H9 (cell line): ENCODE measurements at regions not wholly inside any gene's neighbourhood (a gene's known extent, or its start where the extent isn't known, plus 50 kb on each side); places are given as distances from the start of the nearest gene placed in this dataset.
"Not testable (repeated sequence)": the region's sequence is repeated elsewhere in the genome, so short reads cannot be mapped to it uniquely, and the experiment has no call there.

Experiments used
- DNase-seq: peaks from one replicate; pipeline ENCODE4 v3.0.0-alpha.2; 2017
- H2AFZ ChIP-seq: one replicate; pipeline ENCODE4 v1.6.1; 2013; ENCODE audit warnings: mild to moderate bottlenecking, low read length, control low read depth, moderate library complexity
- H2AK5ac ChIP-seq: 2 replicates; pipeline ENCODE4 v1.6.1; 2013; ENCODE audit warnings: low read length, control low read depth, mixed read lengths; ENCODE audit not compliant: insufficient read length
- H2BK120ac ChIP-seq: one replicate; pipeline ENCODE4 v1.6.1; 2013; ENCODE audit warnings: low read depth, mild to moderate bottlenecking, low read length, control low read depth, inconsistent platforms; ENCODE audit not compliant: poor library complexity, severe bottlenecking
- H2BK12ac ChIP-seq: 2 replicates; pipeline ENCODE4 v1.6.1; 2013; ENCODE audit warnings: low read length, control low read depth, mixed read lengths, low read depth; ENCODE audit not compliant: insufficient read length
- H2BK15ac ChIP-seq: 2 replicates; pipeline ENCODE4 v1.6.1; 2013; ENCODE audit warnings: low read depth, low read length, control low read depth
- H2BK20ac ChIP-seq: one replicate; pipeline ENCODE4 v1.6.1; 2013; ENCODE audit warnings: low read depth, mild to moderate bottlenecking, low read length, control low read depth, inconsistent platforms; ENCODE audit not compliant: poor library complexity, severe bottlenecking
- H2BK5ac ChIP-seq: 2 replicates; pipeline ENCODE4 v1.6.1; 2013; ENCODE audit warnings: low read length, control low read depth, mixed read lengths; ENCODE audit not compliant: insufficient read length
- H3K14ac ChIP-seq: 2 replicates; pipeline ENCODE4 v1.6.1; 2013; ENCODE audit warnings: low read length, control low read depth; ENCODE audit not compliant: insufficient read depth
- H3K18ac ChIP-seq: 2 replicates; pipeline ENCODE4 v1.6.1; 2013; ENCODE audit warnings: low read depth, mild to moderate bottlenecking, mixed read lengths, low read length, control low read depth; ENCODE audit not compliant: insufficient read length
- H3K23ac ChIP-seq: 2 replicates; pipeline ENCODE4 v1.6.1; 2013; ENCODE audit warnings: low read length, control low read depth, mixed read lengths, low read depth; ENCODE audit not compliant: insufficient read length
- H3K23me2 ChIP-seq: 2 replicates; pipeline ENCODE4 v1.6.1; 2013; ENCODE audit warnings: low read depth, mild to moderate bottlenecking, mixed read lengths, low read length, control low read depth; ENCODE audit not compliant: insufficient read length, poor library complexity, severe bottlenecking
- H3K27ac ChIP-seq: 2 replicates; pipeline ENCODE4 v1.5.1; 2013; ENCODE audit warnings: low read length, control low read depth, mixed read lengths, low read depth; ENCODE audit not compliant: insufficient read length
- H3K27me3 ChIP-seq: 2 replicates; pipeline ENCODE4 v1.6.1; 2013; ENCODE audit warnings: low read length, control low read depth, inconsistent platforms; ENCODE audit not compliant: insufficient read depth
- H3K4ac ChIP-seq: 2 replicates; pipeline ENCODE4 v1.6.1; 2013; ENCODE audit warnings: low read depth, mild to moderate bottlenecking, control low read depth, inconsistent platforms, low read length, moderate library complexity
- H3K4me1 ChIP-seq: 2 replicates; pipeline ENCODE4 v1.6.1; 2013; ENCODE audit warnings: low read length, control low read depth, inconsistent platforms; ENCODE audit not compliant: insufficient read depth
- H3K4me2 ChIP-seq: 2 replicates; pipeline ENCODE4 v1.6.1; 2013; ENCODE audit warnings: low read length, control low read depth, mixed read lengths; ENCODE audit not compliant: insufficient read length, insufficient read depth
- H3K56ac ChIP-seq: 2 replicates; pipeline ENCODE4 v1.6.1; 2013; ENCODE audit warnings: low read depth, mild to moderate bottlenecking, mixed read lengths, low read length, control low read depth; ENCODE audit not compliant: insufficient read length
- H3K79me1 ChIP-seq: 2 replicates; pipeline ENCODE4 v1.6.1; 2013; ENCODE audit warnings: low read depth, mild to moderate bottlenecking, moderate library complexity, low read length, control low read depth, inconsistent platforms; ENCODE audit not compliant: insufficient read depth, poor library complexity, severe bottlenecking
- H3K79me2 ChIP-seq: 2 replicates; pipeline ENCODE4 v1.6.1; 2013; ENCODE audit warnings: low read length, control low read depth, inconsistent platforms; ENCODE audit not compliant: insufficient read depth
- H3K9ac ChIP-seq: 2 replicates; pipeline ENCODE4 v1.6.1; 2013; ENCODE audit warnings: low read length, control low read depth, mixed read lengths; ENCODE audit not compliant: insufficient read length; ENCODE audit errors: extremely low read depth
- H3K9me3 ChIP-seq: one replicate; pipeline ENCODE4 v1.6.1; 2013; ENCODE audit warnings: low read depth, low read length, inconsistent platforms; ENCODE audit not compliant: control insufficient read depth
- H3T11ph ChIP-seq: one replicate; pipeline ENCODE4 v1.6.1; 2013; ENCODE audit warnings: mild to moderate bottlenecking, low read length, control low read depth, inconsistent platforms
- H4K20me1 ChIP-seq: one replicate; pipeline ENCODE4 v1.6.1; 2013; ENCODE audit not compliant: control insufficient read depth, insufficient read length, insufficient read depth
- H4K5ac ChIP-seq: 2 replicates; pipeline ENCODE4 v1.6.1; 2013; ENCODE audit warnings: low read depth, mild to moderate bottlenecking, mixed read lengths, low read length, control low read depth; ENCODE audit not compliant: insufficient read length
- H4K8ac ChIP-seq: replicated peaks from 2 replicates; pipeline ENCODE4 v1.6.1; 2013; ENCODE audit warnings: low read length, control low read depth, mixed read lengths, low read depth; ENCODE audit not compliant: insufficient read length
- H4K91ac ChIP-seq: 2 replicates; pipeline ENCODE4 v1.6.1; 2013; ENCODE audit warnings: low read depth, mild to moderate bottlenecking, moderate library complexity, mixed read lengths, low read length, control low read depth; ENCODE audit not compliant: insufficient read length
- H3K27ac Mint-ChIP-seq, 3 experiments: 2 replicates in 2 of 3; 3 replicates in 1 of 3; pipeline ENCODE4 v1.8.0; 2020 to 2021; ENCODE audit warnings: mixed read lengths in 3 of 3, mild to moderate bottlenecking in 1 of 3, moderate library complexity in 1 of 3
- H3K27me3 Mint-ChIP-seq: 2 replicates; pipeline ENCODE4 v1.8.0; 2021; ENCODE audit warnings: low read depth, mild to moderate bottlenecking, moderate library complexity, mixed read lengths
- H3K36me3 Mint-ChIP-seq, 3 experiments: 2 replicates in 2 of 3; 3 replicates in 1 of 3; pipeline ENCODE4 v1.8.0; 2020 to 2021; ENCODE audit warnings: low read depth in 3 of 3, mixed read lengths in 3 of 3; ENCODE audit not compliant: insufficient read depth in 1 of 3
- H3K4me1 Mint-ChIP-seq, 2 experiments: 2 replicates each; pipeline ENCODE4 v1.8.0; 2020; ENCODE audit warnings: mixed read lengths in 2 of 2
- H3K4me3 Mint-ChIP-seq, 2 experiments: 2 replicates in 1 of 2; 3 replicates in 1 of 2; pipeline ENCODE4 v1.8.0; 2020 to 2021; ENCODE audit warnings: mild to moderate bottlenecking in 2 of 2, mixed read lengths in 2 of 2, moderate library complexity in 1 of 2
- H3K9me3 Mint-ChIP-seq, 2 experiments: 2 replicates in 1 of 2; 3 replicates in 1 of 2; pipeline ENCODE4 v1.8.0; 2020; ENCODE audit warnings: mild to moderate bottlenecking in 2 of 2, mixed read lengths in 2 of 2, moderate library complexity in 1 of 2
- WGBS: extraction: QIAGEN DNeasy Blood & Tissue Kit; methylation state at CpG from one replicate; pipeline ENCODE4 v1.1.7; 2013; ENCODE audit warnings: missing lambda C conversion rate, low lambda C conversion rate, mixed read lengths; ENCODE audit not compliant: insufficient read length; ENCODE audit errors: extremely low coverage; 5-methylcytosine and 5-hydroxymethylcytosine counted together
- TF ChIP-seq, protein P1 (sequence below): fragments of 200-600 bp; sonication (generic); conservative IDR thresholded peaks from 3 replicates; pipeline ENCODE4 v1.8.0; 2021; ENCODE audit warnings: antibody characterized with exemption, mild to moderate bottlenecking

DNA sequence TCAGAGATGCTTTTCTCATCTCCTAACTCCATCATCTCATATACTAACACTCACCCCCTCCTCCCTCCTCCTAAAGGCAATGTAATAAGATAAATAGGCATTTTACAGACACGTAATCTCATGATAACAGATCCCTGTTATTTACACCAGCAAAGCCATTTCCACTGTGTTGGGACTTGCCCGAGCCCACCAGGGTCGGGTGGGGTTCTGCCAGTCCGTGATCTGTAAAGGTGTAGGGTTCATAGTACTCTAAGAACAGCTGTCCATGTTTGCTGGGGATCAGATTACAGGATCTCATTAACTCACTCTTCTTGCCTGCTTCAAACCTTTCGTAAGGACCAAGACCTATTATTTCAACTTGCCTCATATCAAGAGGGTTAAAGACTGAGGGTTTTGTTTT, 172.4 kb downstream of the FZD1 start:
- peaks cover 3% of the 10 kb centered on the region; the same call in 1 of the 2 replicates for H3K27me3 Mint-ChIP-seq

DNA sequence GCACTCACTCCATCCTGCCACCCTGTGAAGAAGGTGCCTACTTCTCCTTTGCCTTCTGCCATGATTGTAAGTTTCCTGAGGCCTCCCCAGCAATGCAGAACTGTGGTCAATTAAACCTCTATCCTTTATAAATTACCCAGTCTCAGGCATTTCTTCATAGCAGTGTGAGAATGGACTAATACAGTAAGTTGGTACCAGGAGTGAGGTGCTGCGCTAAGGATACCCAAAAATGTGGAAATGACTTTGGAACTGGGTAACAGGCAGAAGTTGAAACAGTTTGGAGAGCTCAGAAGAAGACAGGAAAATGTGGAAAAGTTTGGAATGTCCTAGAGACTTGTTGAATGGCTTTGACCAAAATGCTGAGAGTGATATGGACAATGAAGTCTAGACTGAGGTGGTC, 176.0 kb downstream of the FZD1 start:
- H3K4me1 Mint-ChIP-seq, result not testable (repeated sequence)

More for the DNA sequence above, 172.4 kb downstream of the FZD1 start:
- Mint-ChIP-seq H3K4me3 (no peak overlapping the region), H3K27ac (no peak overlapping the region), H3K9me3 (peaks cover 17 to 18% of the 10 kb centered on the region in 2 experiments), H3K4me1 (no peaks in the 10 kb centered on the region; a peak in 1 of 4 replicates), H3K36me3 (peaks cover 2 to 15% (median 7%) of the 10 kb centered on the region in 3 experiments; a peak in 5 of 7 replicates)
- Histone ChIP-seq H2AK5ac (no peak overlapping the region), H3K9ac (no peak overlapping the region), H3T11ph (no peak overlapping the region), H2BK5ac (no peak overlapping the region), H3K9me3 (no peaks in the 10 kb centered on the region), H2AFZ (no peak overlapping the region), H3K27me3 (no peaks in the 10 kb centered on the region), H2BK12ac (no peak overlapping the region), H3K4ac (no peak overlapping the region), H3K14ac (no peak overlapping the region), H2BK15ac (no peak overlapping the region), H4K91ac (no peak overlapping the region), H3K4me2 (no peak overlapping the region), H3K23me2 (no peaks in the 10 kb centered on the region), H3K79me1 (no peaks in the 10 kb centered on the region), H3K18ac (no peak overlapping the region), H3K79me2 (no peaks in the 10 kb centered on the region), H4K5ac (no peak overlapping the region), H4K8ac (no peak overlapping the region), H2BK120ac (no peak overlapping the region), H3K23ac (no peak overlapping the region), H4K20me1 (no peaks in the 10 kb centered on the region), H3K56ac (no peak overlapping the region), H3K4me1 (peaks cover 5% of the 10 kb centered on the region), H2BK20ac (no peak overlapping the region), H3K27ac (no peak overlapping the region)
- no peak for DNase-seq
- WGBS, result no CpG with 5 or more reads among the region's 5 CpGs
- TF ChIP-seq, protein P1, sequence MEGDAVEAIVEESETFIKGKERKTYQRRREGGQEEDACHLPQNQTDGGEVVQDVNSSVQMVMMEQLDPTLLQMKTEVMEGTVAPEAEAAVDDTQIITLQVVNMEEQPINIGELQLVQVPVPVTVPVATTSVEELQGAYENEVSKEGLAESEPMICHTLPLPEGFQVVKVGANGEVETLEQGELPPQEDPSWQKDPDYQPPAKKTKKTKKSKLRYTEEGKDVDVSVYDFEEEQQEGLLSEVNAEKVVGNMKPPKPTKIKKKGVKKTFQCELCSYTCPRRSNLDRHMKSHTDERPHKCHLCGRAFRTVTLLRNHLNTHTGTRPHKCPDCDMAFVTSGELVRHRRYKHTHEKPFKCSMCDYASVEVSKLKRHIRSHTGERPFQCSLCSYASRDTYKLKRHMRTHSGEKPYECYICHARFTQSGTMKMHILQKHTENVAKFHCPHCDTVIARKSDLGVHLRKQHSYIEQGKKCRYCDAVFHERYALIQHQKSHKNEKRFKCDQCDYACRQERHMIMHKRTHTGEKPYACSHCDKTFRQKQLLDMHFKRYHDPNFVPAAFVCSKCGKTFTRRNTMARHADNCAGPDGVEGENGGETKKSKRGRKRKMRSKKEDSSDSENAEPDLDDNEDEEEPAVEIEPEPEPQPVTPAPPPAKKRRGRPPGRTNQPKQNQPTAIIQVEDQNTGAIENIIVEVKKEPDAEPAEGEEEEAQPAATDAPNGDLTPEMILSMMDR, result no peak

More for the DNA sequence above, 176.0 kb downstream of the FZD1 start:
- not testable (repeated sequence) for H3K9me3 ChIP-seq, H3K27ac Mint-ChIP-seq, H4K5ac ChIP-seq, H4K91ac ChIP-seq, H4K8ac ChIP-seq, H2BK12ac ChIP-seq, H3K27me3 Mint-ChIP-seq, H3K4me1 ChIP-seq, H2BK20ac ChIP-seq, H2BK120ac ChIP-seq, H2AFZ ChIP-seq, H4K20me1 ChIP-seq, H3K79me1 ChIP-seq, H3K4me2 ChIP-seq, DNase-seq, H3T11ph ChIP-seq, H2AK5ac ChIP-seq, H3K79me2 ChIP-seq, H3K23ac ChIP-seq, H3K23me2 ChIP-seq, H2BK15ac ChIP-seq, H3K27me3 ChIP-seq, H3K27ac ChIP-seq, H3K9ac ChIP-seq, H2BK5ac ChIP-seq, H3K56ac ChIP-seq, H3K4ac ChIP-seq, H3K14ac ChIP-seq, H3K4me3 Mint-ChIP-seq, H3K18ac ChIP-seq
- Mint-ChIP-seq H3K9me3 (peaks cover 18 to 19% of the 10 kb centered on the region in 2 experiments), H3K36me3 (peaks cover 2 to 10% (median 7%) of the 10 kb centered on the region in 3 experiments; a peak in 5 of 7 replicates)
- no CpG with 5 or more reads among the region's 1 CpG for WGBS
